ENCODE measurements at regions not wholly inside any gene's neighbourhood (a gene's known extent, or its start where the extent isn't known, plus 50 kb on each side); places are given as distances from the start of the nearest gene placed in this dataset.

DNA sequence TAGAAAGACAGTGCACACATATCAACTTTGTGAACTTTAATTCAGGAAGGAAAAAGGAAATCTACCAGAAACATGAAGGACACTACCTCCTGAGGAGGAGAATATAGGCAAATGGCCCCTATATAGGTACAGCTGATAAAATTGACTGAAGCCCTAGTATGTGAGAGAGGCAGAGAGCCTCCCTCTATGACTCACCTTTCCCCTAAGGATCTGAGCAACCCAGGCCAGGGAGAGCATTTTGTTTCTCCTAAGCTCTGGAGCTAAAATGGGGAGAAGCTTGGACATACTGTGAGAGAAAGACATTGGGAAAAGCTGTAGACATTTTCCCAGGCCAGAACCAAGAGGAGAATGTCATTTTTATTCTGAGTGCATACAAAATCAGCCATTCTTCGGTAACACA, 303.5 kb downstream of the AHR start:
- no peaks in the 10 kb centered on the region for H3K4me1 Mint-ChIP-seq (ENCODE audit: low read depth)
- no peaks in the 10 kb centered on the region for H3K27me3 Mint-ChIP-seq
- peaks cover 3% of the 10 kb centered on the region for H3K36me3 Mint-ChIP-seq (ENCODE audit: insufficient read depth)
- DNase-seq (ENCODE audit: low spot score, unreplicated experiment), result no peak
- no peak overlapping the region for H3K4me3 Mint-ChIP-seq (ENCODE audit: low read depth)
- no peak overlapping the region for H3K27ac Mint-ChIP-seq
- H3K9me3 Mint-ChIP-seq (ENCODE audit: low read depth), result peaks cover 26% of the 10 kb centered on the region
- TF ChIP-seq, protein P1, sequence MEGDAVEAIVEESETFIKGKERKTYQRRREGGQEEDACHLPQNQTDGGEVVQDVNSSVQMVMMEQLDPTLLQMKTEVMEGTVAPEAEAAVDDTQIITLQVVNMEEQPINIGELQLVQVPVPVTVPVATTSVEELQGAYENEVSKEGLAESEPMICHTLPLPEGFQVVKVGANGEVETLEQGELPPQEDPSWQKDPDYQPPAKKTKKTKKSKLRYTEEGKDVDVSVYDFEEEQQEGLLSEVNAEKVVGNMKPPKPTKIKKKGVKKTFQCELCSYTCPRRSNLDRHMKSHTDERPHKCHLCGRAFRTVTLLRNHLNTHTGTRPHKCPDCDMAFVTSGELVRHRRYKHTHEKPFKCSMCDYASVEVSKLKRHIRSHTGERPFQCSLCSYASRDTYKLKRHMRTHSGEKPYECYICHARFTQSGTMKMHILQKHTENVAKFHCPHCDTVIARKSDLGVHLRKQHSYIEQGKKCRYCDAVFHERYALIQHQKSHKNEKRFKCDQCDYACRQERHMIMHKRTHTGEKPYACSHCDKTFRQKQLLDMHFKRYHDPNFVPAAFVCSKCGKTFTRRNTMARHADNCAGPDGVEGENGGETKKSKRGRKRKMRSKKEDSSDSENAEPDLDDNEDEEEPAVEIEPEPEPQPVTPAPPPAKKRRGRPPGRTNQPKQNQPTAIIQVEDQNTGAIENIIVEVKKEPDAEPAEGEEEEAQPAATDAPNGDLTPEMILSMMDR (IDR thresholded peaks at IDR 0.05; ENCODE audit: unreplicated experiment), result no peak

DNA sequence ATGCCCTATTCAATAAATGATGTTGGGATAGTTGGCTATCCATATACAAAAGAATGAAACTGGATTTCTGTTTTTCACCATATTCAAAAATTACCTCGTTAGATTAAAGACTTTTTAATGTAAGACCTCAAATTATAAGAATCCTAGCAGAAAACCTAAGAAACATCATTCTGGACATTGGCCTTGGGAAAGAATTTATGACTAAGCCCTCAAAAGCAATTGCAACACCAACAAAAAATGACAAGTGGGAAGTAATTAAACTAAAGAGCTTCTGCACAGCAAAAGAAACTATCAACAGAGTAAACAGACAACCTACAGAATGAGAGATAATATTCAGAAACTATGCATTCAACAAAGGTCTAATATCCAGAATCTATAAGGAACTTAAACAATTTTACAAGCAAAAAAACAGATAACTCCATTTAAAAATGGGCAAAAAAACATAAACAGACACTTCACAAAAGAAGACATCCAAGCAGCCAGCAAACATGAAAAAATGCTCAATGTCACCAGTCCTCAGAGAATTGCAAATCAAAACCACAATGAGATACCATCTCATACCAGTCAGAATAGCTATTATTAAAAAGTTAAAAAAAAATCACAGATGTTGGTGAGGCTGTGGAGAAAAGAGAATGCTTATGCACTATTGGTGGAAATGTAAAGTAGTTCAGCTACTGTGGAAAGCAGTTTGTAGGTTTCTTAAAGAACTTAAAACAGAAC, 309.8 kb downstream of the AHR start:
- TF ChIP-seq, protein P1 (IDR thresholded peaks at IDR 0.05; ENCODE audit: unreplicated experiment), result no peak
- no peak for DNase-seq (ENCODE audit: low spot score, unreplicated experiment)
- H3K27me3 Mint-ChIP-seq, result no peaks in the 10 kb centered on the region
- H3K4me1 Mint-ChIP-seq (ENCODE audit: low read depth), result no peaks in the 10 kb centered on the region
- H3K4me3 Mint-ChIP-seq (ENCODE audit: low read depth), result no peak overlapping the region
- peaks cover 31% of the 10 kb centered on the region for H3K9me3 Mint-ChIP-seq (ENCODE audit: low read depth)
- H3K27ac Mint-ChIP-seq, result no peak overlapping the region
- H3K36me3 Mint-ChIP-seq (ENCODE audit: insufficient read depth), result peaks cover 3% of the 10 kb centered on the region

DNA sequence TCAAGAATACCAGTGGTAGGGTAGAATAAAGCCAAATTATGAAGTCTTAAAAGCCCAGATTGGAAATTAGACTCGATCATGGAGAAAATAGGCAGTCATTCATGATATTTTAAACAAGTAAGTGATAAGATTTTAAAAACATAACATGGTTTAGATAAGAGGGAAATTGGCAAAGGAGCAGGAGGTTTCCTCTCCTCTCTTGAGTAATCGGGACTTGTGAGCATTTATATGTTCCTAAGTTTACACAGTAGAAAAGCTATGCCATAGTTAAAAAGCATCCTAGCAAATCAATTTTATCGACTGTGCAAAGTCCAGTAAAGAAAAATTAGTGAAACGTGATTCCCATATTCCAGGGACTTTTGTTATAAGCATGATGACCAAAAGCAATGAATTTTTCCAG, 313.2 kb downstream of the AHR start:
- H3K4me1 Mint-ChIP-seq (ENCODE audit: low read depth), result no peaks in the 10 kb centered on the region

DNA sequence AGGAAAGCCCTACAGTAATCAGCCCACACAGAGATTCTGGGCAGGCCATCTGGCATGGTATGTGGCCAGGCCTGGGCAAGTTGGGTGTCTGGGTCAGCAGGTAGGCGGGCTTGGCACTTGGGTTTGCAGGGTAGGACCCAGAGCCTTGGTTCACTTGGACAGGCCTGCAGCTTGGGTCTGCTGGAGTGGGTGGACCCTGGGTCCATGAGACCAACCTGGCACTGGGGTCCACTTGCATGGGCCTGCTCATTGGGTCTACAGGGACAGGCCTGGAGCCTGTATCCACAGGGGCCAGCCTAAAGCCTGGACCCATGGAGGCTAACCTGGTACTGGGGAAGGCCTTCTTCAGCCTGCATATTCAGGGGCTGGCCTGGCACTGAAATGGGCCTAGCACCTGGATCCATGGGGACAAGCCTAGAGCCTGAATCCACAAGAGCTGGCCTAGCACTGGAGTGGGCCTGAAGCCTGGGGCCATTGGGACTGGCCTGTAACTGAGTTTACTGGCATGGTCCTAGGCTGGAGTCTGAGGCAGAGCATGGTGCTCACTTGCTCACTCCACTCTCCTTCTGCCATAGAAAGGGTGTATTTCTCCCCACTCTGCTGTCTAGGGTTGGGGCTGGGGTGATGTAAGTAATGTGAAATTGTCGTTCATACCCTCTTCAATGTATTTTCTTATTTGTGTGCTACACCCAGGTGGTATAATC, 315.0 kb downstream of the AHR start:
- no peak overlapping the region for H3K4me3 Mint-ChIP-seq (ENCODE audit: low read depth)
- H3K4me1 Mint-ChIP-seq (ENCODE audit: low read depth), result peaks cover 15% of the 10 kb centered on the region
- H3K27ac Mint-ChIP-seq, result no peak overlapping the region
- H3K36me3 Mint-ChIP-seq (ENCODE audit: insufficient read depth), result no peaks in the 10 kb centered on the region
- H3K9me3 Mint-ChIP-seq (ENCODE audit: low read depth), result peaks cover 8% of the 10 kb centered on the region
- TF ChIP-seq, protein P1 (IDR thresholded peaks at IDR 0.05; ENCODE audit: unreplicated experiment), result no peak
- H3K27me3 Mint-ChIP-seq, result no peaks in the 10 kb centered on the region
- no peak for DNase-seq (ENCODE audit: low spot score, unreplicated experiment)

More for the DNA sequence above, 313.2 kb downstream of the AHR start:
- DNase-seq (ENCODE audit: low spot score, unreplicated experiment), result no peak
- no peaks in the 10 kb centered on the region for H3K36me3 Mint-ChIP-seq (ENCODE audit: insufficient read depth)
- no peak overlapping the region for H3K4me3 Mint-ChIP-seq (ENCODE audit: low read depth)
- TF ChIP-seq, protein P1 (IDR thresholded peaks at IDR 0.05; ENCODE audit: unreplicated experiment), result no peak
- no peaks in the 10 kb centered on the region for H3K27me3 Mint-ChIP-seq
- peaks cover 14% of the 10 kb centered on the region for H3K9me3 Mint-ChIP-seq (ENCODE audit: low read depth)
- no peak overlapping the region for H3K27ac Mint-ChIP-seq

DNA sequence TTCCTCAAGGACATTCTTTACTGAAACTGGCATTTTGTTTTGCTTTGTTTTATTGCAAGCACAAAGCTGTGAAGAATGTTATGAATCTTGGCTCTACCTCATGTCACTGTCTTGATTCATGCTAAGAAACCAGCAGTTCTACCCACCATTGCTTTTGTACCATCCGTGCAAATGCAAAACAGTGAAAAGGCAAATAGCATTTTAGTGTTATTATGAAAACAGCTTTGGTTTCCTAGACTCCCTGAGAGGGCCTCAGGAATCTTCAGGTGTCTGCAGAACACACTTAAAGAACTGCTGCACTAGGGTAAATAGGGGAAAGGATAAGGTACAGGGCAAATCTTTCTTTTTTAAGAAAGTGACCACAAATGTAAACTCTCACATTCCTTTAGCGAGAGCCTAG, 318.9 kb downstream of the AHR start:
- Mint-ChIP-seq H3K36me3 (ENCODE audit: insufficient read depth) (no peaks in the 10 kb centered on the region), H3K27ac (peak overlapping the region; percentile 71), H3K4me1 (ENCODE audit: low read depth) (peaks cover 25% of the 10 kb centered on the region), H3K9me3 (ENCODE audit: low read depth) (peaks cover 10% of the 10 kb centered on the region), H3K27me3 (no peaks in the 10 kb centered on the region), H3K4me3 (ENCODE audit: low read depth) (no peak overlapping the region)
- TF ChIP-seq, protein P1 (IDR thresholded peaks at IDR 0.05; ENCODE audit: unreplicated experiment), result no peak
- no peak for DNase-seq (ENCODE audit: low spot score, unreplicated experiment)

Data from progenitor cell of endocrine pancreas (in vitro differentiated cells).